Coronary artery (tissue), 2 donors: ENCODE measurements at regions not wholly inside any gene's neighbourhood (a gene's known extent, or its start where the extent isn't known, plus 50 kb on each side); places are given as distances from the start of the nearest gene placed in this dataset.

ENCODE experiments used
- DNase-seq: peaks from one replicate; pipeline ENCODE4 v3.0.0-alpha.2; 2017; ENCODE audit warnings: low spot score
- H3K27ac ChIP-seq, 2 donors: fragments of 200-600 bp; sonication (generic); one replicate each; pipeline ENCODE4 v1.5.1; 2016 to 2019
- H3K4me3 ChIP-seq: fragments of 200-600 bp; sonication (generic); 2 replicates; pipeline ENCODE4 v1.5.1; 2016; ENCODE audit warnings: mild to moderate bottlenecking, moderate library complexity
- CTCF ChIP-seq: fragments of 200-600 bp; sonication (generic); IDR thresholded peaks from one replicate; pipeline ENCODE4 v1.5.1; 2019; ENCODE audit warnings: antibody characterized with exemption

- Histone ChIP-seq H3K27ac (no peak overlapping the region), H3K4me3 (no peak overlapping the region)
- no peak for DNase-seq
- TF ChIP-seq CTCF = no peak
These were observed 637.8 kb downstream of the BCL11B start for GRCh38 chr14:98634043-98634820.

GRCh38 chr14:98638366-98638765 lies 633.6 kb downstream of the BCL11B start:
- DNase-seq = no peak
- no peak overlapping the region for H3K27ac ChIP-seq
- no peak overlapping the region for H3K4me3 ChIP-seq
- no peak for TF ChIP-seq CTCF

GRCh38 chr14:98647754-98648153 lies 624.2 kb downstream of the BCL11B start:
- Histone ChIP-seq H3K4me3 (no peak overlapping the region), H3K27ac (no peak overlapping the region)
- DNase-seq = no peak
- TF ChIP-seq CTCF = no peak

- no peak for TF ChIP-seq CTCF
- DNase-seq = no peak
- no peak overlapping the region for H3K4me3 ChIP-seq
- no peak overlapping the region for H3K27ac ChIP-seq
These were observed 621.0 kb downstream of the BCL11B start for GRCh38 chr14:98651037-98651436.

- no peak for TF ChIP-seq CTCF
- Histone ChIP-seq H3K27ac (no peak overlapping the region), H3K4me3 (no peak overlapping the region)
- DNase-seq = no peak
These were observed 607.0 kb downstream of the BCL11B start for GRCh38 chr14:98665007-98665406.

GRCh38 chr14:98666545-98666944 lies 605.5 kb downstream of the BCL11B start:
- no peak for DNase-seq
- no peak overlapping the region for H3K4me3 ChIP-seq
- H3K27ac ChIP-seq = no peak overlapping the region
- TF ChIP-seq CTCF = no peak

- no peak for DNase-seq
- no peak overlapping the region for H3K27ac ChIP-seq
- TF ChIP-seq CTCF = no peak
- H3K4me3 ChIP-seq = no peak overlapping the region
These were observed 590.0 kb downstream of the BCL11B start for GRCh38 chr14:98682033-98682432.
